Esophagus squamous epithelium (tissue), 5 donors: ENCODE measurements at regions not wholly inside any gene's neighbourhood (a gene's known extent, or its start where the extent isn't known, plus 50 kb on each side); places are given as distances from the start of the nearest gene placed in this dataset.

Experiments
- DNase-seq: peaks from one replicate; lab custom pipeline; 2025; lab: John Stamatoyannopoulos, UW
- H3K27ac ChIP-seq, 4 donors: fragments of 200-600 bp; sonication (generic); one replicate each; pipeline ENCODE4 v1.5.1; 2016 to 2019; ENCODE audit warnings: mild to moderate bottlenecking in 1 of 4
- H3K27me3 ChIP-seq, 4 donors: fragments of 200-600 bp; sonication (generic); 1 replicate in 3 of 4; 2 replicates in 1 of 4; pipeline versions ENCODE4 v1.5.1 to v1.6.0; 2017 to 2021; ENCODE audit warnings: antibody characterized with exemption in 1 of 4
- H3K36me3 ChIP-seq, 3 donors: fragments of 200-600 bp; sonication (generic); one replicate each; pipeline ENCODE4 v1.5.1; 2016 to 2019
- H3K4me1 ChIP-seq, 3 donors: fragments of 200-600 bp; sonication (generic); one replicate each; pipeline ENCODE4 v1.5.1; 2017 to 2019
- H3K4me3 ChIP-seq, 4 donors: fragments of 200-600 bp; sonication (generic); 1 replicate in 3 of 4; 2 replicates in 1 of 4; pipeline ENCODE4 v1.5.1; 2016 to 2019; ENCODE audit warnings: mild to moderate bottlenecking in 2 of 4, moderate library complexity in 1 of 4
- H3K9me3 ChIP-seq, 3 donors: fragments of 200-600 bp; sonication (generic); one replicate each; pipeline ENCODE4 v1.5.1; 2016 to 2019
- CTCF ChIP-seq, 6 experiments: fragments of 450-650 bp in 4 of 6; fragments of 200-600 bp in 2 of 6; sonication (generic) in 2 of 6; IDR thresholded peaks; one replicate each; pipeline ENCODE4 v1.5.1; 2016 to 2019; ENCODE audit warnings: antibody characterized with exemption in 6 of 6, mild to moderate bottlenecking in 4 of 6, moderate library complexity in 4 of 6
- POLR2A ChIP-seq, 4 donors: fragments of 450-650 bp; IDR thresholded peaks; one replicate each; pipeline ENCODE4 v1.6.1; 2017; ENCODE audit warnings: antibody characterized with exemption in 4 of 4, mild to moderate bottlenecking in 4 of 4, moderate library complexity in 3 of 4
- WGBS, 2 donors: methylation state at CpG; one replicate each; pipeline ENCODE4 v1.1.5; 2018; 5-methylcytosine and 5-hydroxymethylcytosine counted together
- intact Hi-C: fragments of 100-400 bp; cut with DNase I; formaldehyde crosslinking; loops from one replicate; pipeline ENCODE4 v1.15.0; 2022
- donor health status: DM: yes; HTN: yes; CAD: no.

- no peaks in the 10 kb centered on the region for H3K36me3 ChIP-seq
- H3K27ac ChIP-seq, result no peak overlapping the region
- H3K9me3 ChIP-seq, result no peaks in the 10 kb centered on the region
- peaks cover 0 to 11% (median 0%) of the 10 kb centered on the region in 3 donors for H3K4me1 ChIP-seq
- no peak overlapping the region for H3K4me3 ChIP-seq
- no peak for DNase-seq
- 47 to 59% methylated on average over 6 to 11 of the region's 14 CpGs for WGBS, 2 donors
- no peak for TF ChIP-seq CTCF (IDR thresholded peaks at IDR 0.05)
- no peak for TF ChIP-seq POLR2A (IDR thresholded peaks at IDR 0.05)
- H3K27me3 ChIP-seq, result peaks cover 0 to 10% (median 0%) of the 10 kb centered on the region in 4 donors
- intact Hi-C loops, result no loop called here
These were observed 364.9 kb downstream of the PRDM2 start for GRCh38 chr1:14064649-14065442.

- no peak for TF ChIP-seq POLR2A (IDR thresholded peaks at IDR 0.05)
- TF ChIP-seq CTCF (IDR thresholded peaks at IDR 0.05), result no peak
- peaks cover 0 to 7% (median 0%) of the 10 kb centered on the region in 4 donors for H3K27me3 ChIP-seq
- intact Hi-C loops, result no loop called here
These were observed 365.5 kb downstream of the PRDM2 start for GRCh38 chr1:14065486-14065885.

GRCh38 chr1:14067036-14067435 is 367.0 kb downstream of the PRDM2 start:
- no peak for DNase-seq
- intact Hi-C loops, result no loop called here
- no peaks in the 10 kb centered on the region for H3K9me3 ChIP-seq
- TF ChIP-seq CTCF (IDR thresholded peaks at IDR 0.05), result no peak
- no peak for TF ChIP-seq POLR2A (IDR thresholded peaks at IDR 0.05)
- peaks cover 0 to 7% (median 0%) of the 10 kb centered on the region in 4 donors for H3K27me3 ChIP-seq
- H3K27ac ChIP-seq, result no peak overlapping the region
- WGBS, 2 donors, result 88% methylated on average over 5 of the region's 5 CpGs
- no peaks in the 10 kb centered on the region for H3K36me3 ChIP-seq
- peaks cover 0 to 11% (median 0%) of the 10 kb centered on the region in 3 donors for H3K4me1 ChIP-seq
- H3K4me3 ChIP-seq, result no peak overlapping the region

More at GRCh38 chr1:14065486-14065885, 365.5 kb downstream of the PRDM2 start:
- no peak overlapping the region for H3K4me3 ChIP-seq
- H3K4me1 ChIP-seq, result peaks cover 0 to 11% (median 0%) of the 10 kb centered on the region in 3 donors
- DNase-seq, result no peak
- no peaks in the 10 kb centered on the region for H3K9me3 ChIP-seq
- no peak overlapping the region for H3K27ac ChIP-seq
- 35 to 38% methylated on average over 6 of the region's 6 CpGs for WGBS, 2 donors
- no peaks in the 10 kb centered on the region for H3K36me3 ChIP-seq

- no peak overlapping the region for H3K4me3 ChIP-seq
- H3K27me3 ChIP-seq, result peaks cover 0 to 7% (median 0%) of the 10 kb centered on the region in 4 donors
- H3K4me1 ChIP-seq, result peaks cover 0 to 11% (median 0%) of the 10 kb centered on the region in 3 donors
- no peak overlapping the region for H3K27ac ChIP-seq
- H3K9me3 ChIP-seq, result no peaks in the 10 kb centered on the region
- WGBS, 2 donors, result 36 to 45% methylated on average over 2 to 3 of the region's 4 CpGs
- no peak for TF ChIP-seq POLR2A (IDR thresholded peaks at IDR 0.05)
- TF ChIP-seq CTCF (IDR thresholded peaks at IDR 0.05), result no peak
- DNase-seq, result no peak
- intact Hi-C loops, result no loop called here
- no peaks in the 10 kb centered on the region for H3K36me3 ChIP-seq
These were observed 367.7 kb downstream of the PRDM2 start for GRCh38 chr1:14067711-14068110.

- intact Hi-C loops, result no loop called here
- H3K27me3 ChIP-seq, result peaks cover 0 to 13% (median 0%) of the 10 kb centered on the region in 4 donors
- TF ChIP-seq POLR2A (IDR thresholded peaks at IDR 0.05), result no peak
- TF ChIP-seq CTCF (IDR thresholded peaks at IDR 0.05), result no peak
- 100% methylated on average over 1 of the region's 3 CpGs for WGBS, 2 donors
- H3K36me3 ChIP-seq, result no peaks in the 10 kb centered on the region
- no peaks in the 10 kb centered on the region for H3K9me3 ChIP-seq
- no peaks in the 10 kb centered on the region for H3K4me1 ChIP-seq
- no peak for DNase-seq
- H3K4me3 ChIP-seq, result no peak overlapping the region
- no peak overlapping the region for H3K27ac ChIP-seq
These were observed 371.6 kb downstream of the PRDM2 start for GRCh38 chr1:14071581-14071980.
